OCI-LY3 (cell line): ENCODE measurements at regions not wholly inside any gene's neighbourhood (a gene's known extent, or its start where the extent isn't known, plus 50 kb on each side); places are given as distances from the start of the nearest gene placed in this dataset.
"Not testable (repeated sequence)": the region's sequence is repeated elsewhere in the genome, so short reads cannot be mapped to it uniquely, and the experiment has no call there.

Source experiments
- H2AFZ ChIP-seq: fragments of 200-600, 300-600 bp; shearing (Covaris generic); 2 replicates; pipeline ENCODE4 v1.6.0; 2014; ENCODE audit warnings: antibody characterized with exemption, low read depth, low read length
- H3K27ac ChIP-seq: fragments of 200-600, 300-600 bp; sonication (generic); 2 replicates; pipeline ENCODE4 v1.5.1; 2014; ENCODE audit warnings: mild to moderate bottlenecking, low read length, moderate library complexity, mixed read lengths
- H3K27me3 ChIP-seq: fragments of 200-600, 300-600 bp; sonication (generic); 2 replicates; pipeline ENCODE4 v1.6.1; 2014; ENCODE audit warnings: low read depth, low read length, mixed read lengths
- H3K36me3 ChIP-seq: fragments of 200-600, 300-600 bp; sonication (generic); replicated peaks from 2 replicates; pipeline ENCODE3; 2014; ENCODE audit warnings: low read depth, low read length, mixed read lengths
- H3K4me1 ChIP-seq: fragments of 300-600, 200-600 bp; sonication (generic); 2 replicates; pipeline ENCODE4 v1.6.1; 2014; ENCODE audit warnings: low read length, mixed read lengths
- H3K4me2 ChIP-seq: fragments of 200-600, 300-600 bp; sonication (generic); 2 replicates; pipeline ENCODE4 v1.6.1; 2014; ENCODE audit warnings: low read length, mixed read lengths
- H3K4me3 ChIP-seq: fragments of 300-600, 200-600 bp; sonication (generic); 2 replicates; pipeline ENCODE4 v1.5.1; 2014; ENCODE audit warnings: antibody characterized with exemption, mild to moderate bottlenecking, low read length, moderate library complexity
- H3K79me2 ChIP-seq: fragments of 300-600, 200-600 bp; shearing (Covaris generic); 2 replicates; pipeline ENCODE4 v1.6.1; 2014; ENCODE audit warnings: mild to moderate bottlenecking, low read length, mixed read lengths
- H3K9ac ChIP-seq: fragments of 300-600, 200-600 bp; shearing (Covaris generic); 2 replicates; pipeline ENCODE4 v1.6.0; 2014; ENCODE audit warnings: mild to moderate bottlenecking, low read length, moderate library complexity
- H3K9me3 ChIP-seq: fragments of 200-600, 300-600 bp; shearing (Covaris generic); 2 replicates; pipeline ENCODE4 v1.6.1; 2014; ENCODE audit warnings: low read length, mixed read lengths; ENCODE audit not compliant: insufficient read depth
- H4K20me1 ChIP-seq: fragments of 200-600, 300-600 bp; sonication (generic); 2 replicates; pipeline ENCODE4 v1.6.1; 2016; ENCODE audit warnings: low read length, mixed read lengths; ENCODE audit not compliant: insufficient read depth
- CTCF ChIP-seq: fragments of 200-600, 300-600 bp; sonication (generic); IDR thresholded peaks from 2 replicates; pipeline ENCODE4 v1.5.1; 2014; ENCODE audit warnings: antibody characterized with exemption, low read length, low read depth
- EZH2phosphoT487 ChIP-seq: fragments of 200-600 bp; shearing (Covaris generic); IDR thresholded peaks from 2 replicates; pipeline ENCODE4 v1.6.1; 2018; ENCODE audit warnings: antibody characterized with exemption, mixed run types, low read depth

GRCh38 chr3:61483997-61484396 is 77.4 kb upstream of the PTPRG start:
- Histone ChIP-seq H3K79me2 (no peaks in the 10 kb centered on the region), H3K9ac (no peak overlapping the region), H3K9me3 (no peaks in the 10 kb centered on the region), H3K4me3 (no peak overlapping the region), H3K36me3 (no peaks in the 10 kb centered on the region), H3K4me1 (no peaks in the 10 kb centered on the region), H3K27me3 (no peaks in the 10 kb centered on the region), H2AFZ (no peak overlapping the region), H3K4me2 (no peak overlapping the region), H4K20me1 (no peaks in the 10 kb centered on the region), H3K27ac (no peak overlapping the region)
- TF ChIP-seq CTCF: no peak
- no peak for TF ChIP-seq EZH2phosphoT487

GRCh38 chr3:61493339-61493738 is 68.0 kb upstream of the PTPRG start:
- no peak overlapping the region for H2AFZ ChIP-seq
- H3K4me2 ChIP-seq: no peak overlapping the region
- no peak overlapping the region for H3K27ac ChIP-seq

GRCh38 chr3:61494309-61494708 is 67.1 kb upstream of the PTPRG start:
- H3K9me3 ChIP-seq, H3K79me2 ChIP-seq, H3K27me3 ChIP-seq, H3K36me3 ChIP-seq, H3K4me1 ChIP-seq, H3K4me3 ChIP-seq, H3K9ac ChIP-seq, H2AFZ ChIP-seq, H3K4me2 ChIP-seq, H3K27ac ChIP-seq, H4K20me1 ChIP-seq: not testable (repeated sequence)

More at GRCh38 chr3:61493339-61493738, 68.0 kb upstream of the PTPRG start:
- H3K9me3 ChIP-seq: no peaks in the 10 kb centered on the region
- no peaks in the 10 kb centered on the region for H3K27me3 ChIP-seq
- H4K20me1 ChIP-seq: no peaks in the 10 kb centered on the region
- no peak for TF ChIP-seq CTCF
- no peak for TF ChIP-seq EZH2phosphoT487
- H3K4me3 ChIP-seq: no peak overlapping the region
- no peaks in the 10 kb centered on the region for H3K79me2 ChIP-seq
- H3K4me1 ChIP-seq: no peaks in the 10 kb centered on the region
- no peak overlapping the region for H3K9ac ChIP-seq
- H3K36me3 ChIP-seq: no peaks in the 10 kb centered on the region

- H3K9me3 ChIP-seq: no peaks in the 10 kb centered on the region
- H3K79me2 ChIP-seq: no peaks in the 10 kb centered on the region
- H3K9ac ChIP-seq: no peak overlapping the region
- no peak overlapping the region for H2AFZ ChIP-seq
- TF ChIP-seq CTCF: no peak
- no peak for TF ChIP-seq EZH2phosphoT487
- no peaks in the 10 kb centered on the region for H3K36me3 ChIP-seq
- H3K27ac ChIP-seq: no peak overlapping the region
- no peaks in the 10 kb centered on the region for H3K27me3 ChIP-seq
- no peaks in the 10 kb centered on the region for H4K20me1 ChIP-seq
- H3K4me3 ChIP-seq: no peak overlapping the region
- H3K4me2 ChIP-seq: no peak overlapping the region
- H3K4me1 ChIP-seq: no peaks in the 10 kb centered on the region
Measured at GRCh38 chr3:61497463-61497862, 63.9 kb upstream of the PTPRG start.

GRCh38 chr3:61505197-61505596 is 56.2 kb upstream of the PTPRG start:
- H3K4me1 ChIP-seq: peaks cover 4% of the 10 kb centered on the region; the same call in 1 of the 2 replicates
- H3K4me3 ChIP-seq: no peak overlapping the region
- H3K9ac ChIP-seq: no peak overlapping the region
- H3K27ac ChIP-seq: no peak overlapping the region
- H3K79me2 ChIP-seq: no peaks in the 10 kb centered on the region
- H4K20me1 ChIP-seq: no peaks in the 10 kb centered on the region
- H2AFZ ChIP-seq: no peak overlapping the region
- no peaks in the 10 kb centered on the region for H3K36me3 ChIP-seq
- no peak overlapping the region for H3K4me2 ChIP-seq
- H3K9me3 ChIP-seq: no peaks in the 10 kb centered on the region
- no peak for TF ChIP-seq CTCF
- no peak for TF ChIP-seq EZH2phosphoT487
- H3K27me3 ChIP-seq: no peaks in the 10 kb centered on the region
